Uterus (tissue), 3 donors: ENCODE measurements at regions not wholly inside any gene's neighbourhood (a gene's known extent, or its start where the extent isn't known, plus 50 kb on each side); places are given as distances from the start of the nearest gene placed in this dataset.

Experiments
- DNase-seq, 2 donors: peaks; one replicate each; pipeline ENCODE4 v3.0.0-alpha.2; 2019 to 2020
- H3K27ac ChIP-seq, 2 donors: fragments of 200-600 bp; sonication (generic); 1 replicate in 1 of 2; 2 replicates in 1 of 2; pipeline ENCODE4 v1.5.1; 2016 to 2018
- H3K27me3 ChIP-seq, 2 donors: fragments of 200-600 bp; sonication (generic); one replicate each; pipeline ENCODE4 v1.5.1; 2018 to 2019; ENCODE audit warnings: control low read depth in 1 of 2
- H3K36me3 ChIP-seq, 2 donors: fragments of 200-600 bp; sonication (generic); one replicate each; pipeline ENCODE4 v1.5.1; 2019; ENCODE audit warnings: control low read depth in 1 of 2
- H3K4me1 ChIP-seq, 2 donors: fragments of 200-600 bp; sonication (generic); one replicate each; pipeline ENCODE4 v1.5.1; 2018 to 2019; ENCODE audit warnings: control low read depth in 1 of 2
- H3K4me3 ChIP-seq, 2 donors: fragments of 200-600 bp; sonication (generic); 1 replicate in 1 of 2; 2 replicates in 1 of 2; pipeline ENCODE4 v1.5.1; 2018 to 2019; ENCODE audit warnings: mild to moderate bottlenecking in 1 of 2
- H3K9me3 ChIP-seq, 2 donors: fragments of 200-600 bp; sonication (generic); one replicate each; pipeline ENCODE4 v1.5.1; 2019; ENCODE audit warnings: control low read depth in 1 of 2
- CTCF ChIP-seq, 4 experiments: fragments of 200-600 bp in 2 of 4; fragments of 450-650 bp in 2 of 4; sonication (generic) in 2 of 4; IDR thresholded peaks; one replicate each; pipeline ENCODE4 v1.5.1; 2016 to 2019; ENCODE audit warnings: antibody characterized with exemption in 4 of 4, mild to moderate bottlenecking in 2 of 4, moderate library complexity in 1 of 4
- POLR2A ChIP-seq, 2 donors: fragments of 450-650 bp; IDR thresholded peaks; one replicate each; pipeline ENCODE4 v1.6.1; 2016; ENCODE audit warnings: antibody characterized with exemption in 2 of 2, mild to moderate bottlenecking in 1 of 2, moderate library complexity in 1 of 2
- intact Hi-C: fragments of 100-400 bp; cut with DNase I; formaldehyde crosslinking; loops from one replicate; pipeline ENCODE4 v1.15.1; 2023; ENCODE audit warnings: low total_unique reads
- donor health status: DM: yes; HTN: yes; CAD: no.

GRCh38 chr4:20629186-20630106, 70.8 kb upstream of the PACRGL start:
- Histone ChIP-seq H3K36me3 (no peaks in the 10 kb centered on the region), H3K4me3 (no peak overlapping the region), H3K27me3 (no peaks in the 10 kb centered on the region), H3K27ac (no peak overlapping the region), H3K4me1 (no peaks in the 10 kb centered on the region), H3K9me3 (no peaks in the 10 kb centered on the region)
- TF ChIP-seq POLR2A (IDR thresholded peaks at IDR 0.05) (no peak), CTCF (IDR thresholded peaks at IDR 0.05) (no peak)
- DNase-seq, result no peak
- intact Hi-C loops, result no loop called here

GRCh38 chr4:20638825-20639224, 61.4 kb upstream of the PACRGL start:
- H3K36me3 ChIP-seq, result no peaks in the 10 kb centered on the region
- no peaks in the 10 kb centered on the region for H3K27me3 ChIP-seq
- H3K27ac ChIP-seq, result no peak overlapping the region
- H3K4me1 ChIP-seq, result no peaks in the 10 kb centered on the region
- no peak overlapping the region for H3K4me3 ChIP-seq
- intact Hi-C loops, result no loop called here
- no peaks in the 10 kb centered on the region for H3K9me3 ChIP-seq
- TF ChIP-seq POLR2A (IDR thresholded peaks at IDR 0.05), result no peak
- TF ChIP-seq CTCF (IDR thresholded peaks at IDR 0.05), result no peak
- DNase-seq, result no peak

GRCh38 chr4:20639346-20639745, 60.9 kb upstream of the PACRGL start:
- no peak overlapping the region for H3K27ac ChIP-seq
- intact Hi-C loops, result no loop called here
- DNase-seq, result no peak
- no peak overlapping the region for H3K4me3 ChIP-seq
- H3K36me3 ChIP-seq, result no peaks in the 10 kb centered on the region
- no peaks in the 10 kb centered on the region for H3K4me1 ChIP-seq
- no peaks in the 10 kb centered on the region for H3K27me3 ChIP-seq
- no peaks in the 10 kb centered on the region for H3K9me3 ChIP-seq
- TF ChIP-seq CTCF (IDR thresholded peaks at IDR 0.05), result no peak
- no peak for TF ChIP-seq POLR2A (IDR thresholded peaks at IDR 0.05)

GRCh38 chr4:20640989-20641388, 59.3 kb upstream of the PACRGL start:
- Histone ChIP-seq H3K4me3 (no peak overlapping the region), H3K4me1 (no peaks in the 10 kb centered on the region), H3K36me3 (no peaks in the 10 kb centered on the region), H3K27ac (no peak overlapping the region), H3K9me3 (no peaks in the 10 kb centered on the region), H3K27me3 (no peaks in the 10 kb centered on the region)
- TF ChIP-seq CTCF (IDR thresholded peaks at IDR 0.05) (no peak), POLR2A (IDR thresholded peaks at IDR 0.05) (no peak)
- no peak for DNase-seq
- intact Hi-C loops, result no loop called here

GRCh38 chr4:20641976-20642375, 58.3 kb upstream of the PACRGL start:
- no peak for TF ChIP-seq CTCF (IDR thresholded peaks at IDR 0.05)
- TF ChIP-seq POLR2A (IDR thresholded peaks at IDR 0.05), result no peak
- Histone ChIP-seq H3K36me3 (no peaks in the 10 kb centered on the region), H3K4me3 (no peak overlapping the region), H3K27me3 (no peaks in the 10 kb centered on the region), H3K27ac (no peak overlapping the region), H3K4me1 (no peaks in the 10 kb centered on the region), H3K9me3 (no peaks in the 10 kb centered on the region)
- intact Hi-C loops, result no loop called here
- DNase-seq, result no peak
